B cell (primary cell): ENCODE measurements at regions not wholly inside any gene's neighbourhood (a gene's known extent, or its start where the extent isn't known, plus 50 kb on each side); places are given as distances from the start of the nearest gene placed in this dataset.

ENCODE experiments used
- ATAC-seq: fragments of 200-7000 bp; cut with Tn5 transposase; one replicate; pipeline ENCODE4 v1.10.0; 2021; ENCODE audit warnings: low read depth, mild to moderate bottlenecking, moderate number of reproducible peaks, moderate library complexity
- CTCF ChIA-PET: fragments of 350-600 bp; sonication (Branson Sonifier 250); formaldehyde crosslinking; loops from one replicate; lab custom pipeline; 2021; ENCODE audit warnings: antibody characterized with exemption, inconsistent platforms; lab: Charles Lee
- POLR2A ChIA-PET: fragments of 350-600 bp; sonication (Branson Sonifier 250); formaldehyde crosslinking; loops from one replicate; lab custom pipeline; 2021; ENCODE audit warnings: antibody characterized with exemption; lab: Charles Lee
- DNase-seq: peaks from one replicate; pipeline ENCODE4 v3.0.0; 2013
- H2AFZ ChIP-seq: 2 replicates; pipeline ENCODE4 v1.6.1; 2012; ENCODE audit warnings: mild to moderate bottlenecking, low read depth, low read length; ENCODE audit not compliant: insufficient read depth, poor library complexity, severe bottlenecking
- H3K27ac ChIP-seq, 2 donors: 1 replicate in 1 of 2; 2 replicates in 1 of 2; pipeline ENCODE4 v1.5.1; 2012 to 2013; ENCODE audit warnings: low read length in 2 of 2, mild to moderate bottlenecking in 2 of 2, moderate library complexity in 1 of 2
- H3K27me3 ChIP-seq, 4 experiments: fragments of 200-600 bp in 1 of 4; sonication (generic) in 1 of 4; replicated peaks in 1 of 4; 1 replicate in 2 of 4; 2 replicates in 2 of 4; pipeline versions ENCODE4 v1.6.1 to v1.7.0; 2013 to 2016; ENCODE audit warnings: low read length in 3 of 4, mild to moderate bottlenecking in 2 of 4, mixed read lengths in 1 of 4, moderate library complexity in 1 of 4; ENCODE audit not compliant: insufficient read depth in 4 of 4, control insufficient read depth in 3 of 4; ENCODE audit errors: control extremely low read depth in 1 of 4
- H3K36me3 ChIP-seq, 2 experiments: replicated peaks in 1 of 2; 1 replicate in 1 of 2; 2 replicates in 1 of 2; pipeline versions ENCODE4 v1.6.1 to v1.7.1; 2013; ENCODE audit warnings: low read length in 1 of 2; ENCODE audit not compliant: insufficient read depth in 2 of 2, control insufficient read depth in 1 of 2; ENCODE audit errors: control extremely low read depth in 1 of 2, extremely low read depth in 1 of 2
- H3K4me1 ChIP-seq, 2 donors: fragments of 200-600 bp in 1 of 2; sonication (generic) in 1 of 2; 1 replicate in 1 of 2; 2 replicates in 1 of 2; pipeline versions ENCODE4 v1.5.1 to v1.6.1; 2013 to 2017; ENCODE audit warnings: low read length in 2 of 2; ENCODE audit not compliant: control insufficient read depth in 2 of 2, insufficient read depth in 2 of 2
- H3K4me2 ChIP-seq: replicated peaks from 2 replicates; pipeline ENCODE3; 2012; ENCODE audit warnings: mild to moderate bottlenecking, low read depth, low read length; ENCODE audit not compliant: poor library complexity, severe bottlenecking
- H3K4me3 ChIP-seq, 5 experiments: fragments of 200-600 bp in 1 of 5; sonication (generic) in 1 of 5; 1 replicate in 3 of 5; 2 replicates in 2 of 5; pipeline versions ENCODE4 v1.5.1 to v1.7.0; 2011 to 2016; ENCODE audit warnings: low read length in 4 of 5, mild to moderate bottlenecking in 4 of 5, low read depth in 2 of 5, control low read depth in 1 of 5, moderate library complexity in 1 of 5; ENCODE audit not compliant: insufficient read depth in 1 of 5; ENCODE audit errors: control extremely low read depth in 1 of 5, extremely low read depth in 1 of 5
- H3K79me2 ChIP-seq: fragments of 200-600 bp; sonication (generic); one replicate; pipeline ENCODE4 v1.6.0; 2016; ENCODE audit warnings: low read length; ENCODE audit not compliant: control insufficient read depth, insufficient read depth
- H3K9ac ChIP-seq: fragments of 200-600 bp; sonication (generic); 2 replicates; pipeline ENCODE4 v1.6.1; 2017; ENCODE audit warnings: mild to moderate bottlenecking, low read length, moderate library complexity
- H3K9me3 ChIP-seq, 3 donors: one replicate each; pipeline versions ENCODE4 v1.6.1 to v1.7.1; 2013; ENCODE audit warnings: low read length in 2 of 3; ENCODE audit not compliant: control insufficient read depth in 2 of 3, insufficient read depth in 1 of 3; ENCODE audit errors: control extremely low read depth in 1 of 3
- H4K20me1 ChIP-seq: 2 replicates; pipeline ENCODE4 v1.6.0; 2012; ENCODE audit warnings: mild to moderate bottlenecking, low read length; ENCODE audit not compliant: insufficient read depth, control insufficient read depth, poor library complexity, severe bottlenecking
- H3K27ac Mint-ChIP-seq: one replicate; pipeline ENCODE4 v1.8.0; 2021; ENCODE audit warnings: mixed read lengths
- H3K27me3 Mint-ChIP-seq: one replicate; pipeline ENCODE4 v1.8.0; 2021; ENCODE audit warnings: mixed read lengths
- H3K4me1 Mint-ChIP-seq: one replicate; pipeline ENCODE4 v1.8.0; 2021; ENCODE audit warnings: mixed read lengths
- H3K4me3 Mint-ChIP-seq: one replicate; pipeline ENCODE4 v1.8.0; 2021; ENCODE audit warnings: mixed read lengths
- H3K9me3 Mint-ChIP-seq: one replicate; pipeline ENCODE4 v1.8.0; 2022; ENCODE audit warnings: mixed read lengths; ENCODE audit not compliant: insufficient read depth
- CTCF ChIP-seq: fragments of 200-600 bp; IDR thresholded peaks from one replicate; pipeline ENCODE4 v1.8.0; 2022; ENCODE audit warnings: antibody characterized with exemption, mild to moderate bottlenecking
- EZH2 ChIP-seq: IDR thresholded peaks from 2 replicates; pipeline ENCODE4 v1.6.1; 2012; ENCODE audit warnings: borderline replicate concordance, low read depth, mild to moderate bottlenecking, moderate library complexity, low read length; ENCODE audit not compliant: insufficient read depth, poor library complexity, severe bottlenecking
- WGBS: methylation state at CpG from one replicate; pipeline ENCODE4 v1.1.5; 2013; ENCODE audit warnings: missing lambda C conversion rate; ENCODE audit not compliant: insufficient coverage; 5-methylcytosine and 5-hydroxymethylcytosine counted together
- intact Hi-C: fragments of 100-400 bp; cut with micrococcal nuclease; formaldehyde crosslinking; loops from one replicate; pipeline ENCODE4 v1.10.0; 2022

GRCh38 chr3:132167870-132168269 lies 133.1 kb upstream of the CPNE4 start:
- intact Hi-C loops = no loop called here
- H3K27ac ChIP-seq = no peak overlapping the region
- ChIA-PET POLR2A (no interaction called here), CTCF (no interaction called here)
- no peak overlapping the region for H3K9ac ChIP-seq
- peaks cover 0 to 4% (median 0%) of the 10 kb centered on the region in 4 experiments for H3K27me3 ChIP-seq
- Mint-ChIP-seq H3K4me1 (no peaks in the 10 kb centered on the region), H3K27ac (no peak overlapping the region), H3K4me3 (no peak overlapping the region), H3K27me3 (peaks cover 22% of the 10 kb centered on the region), H3K9me3 (no peaks in the 10 kb centered on the region)
- H4K20me1 ChIP-seq = no peaks in the 10 kb centered on the region
- WGBS = no CpG with 5 or more reads among the region's 5 CpGs
- H3K9me3 ChIP-seq = no peaks in the 10 kb centered on the region
- no peak overlapping the region for H3K4me2 ChIP-seq
- DNase-seq = no peak
- no peaks in the 10 kb centered on the region for H3K4me1 ChIP-seq
- no peaks in the 10 kb centered on the region for H3K79me2 ChIP-seq
- H3K36me3 ChIP-seq = no peaks in the 10 kb centered on the region
- H3K4me3 ChIP-seq = no peak overlapping the region
- H2AFZ ChIP-seq = no peak overlapping the region
- ATAC-seq = no peak
- TF ChIP-seq CTCF = no peak
- no peak for TF ChIP-seq EZH2

- Histone ChIP-seq H3K27me3 (peaks cover 0 to 4% (median 0%) of the 10 kb centered on the region in 4 experiments), H3K9ac (no peak overlapping the region), H3K4me2 (no peak overlapping the region), H3K9me3 (no peaks in the 10 kb centered on the region), H3K4me1 (no peaks in the 10 kb centered on the region), H4K20me1 (no peaks in the 10 kb centered on the region), H3K27ac (no peak overlapping the region), H2AFZ (no peak overlapping the region), H3K4me3 (no peak overlapping the region), H3K79me2 (no peaks in the 10 kb centered on the region), H3K36me3 (no peaks in the 10 kb centered on the region)
- POLR2A ChIA-PET = no interaction called here
- CTCF ChIA-PET = interaction anchor here (1.0 kb wide), 1 partner anchor 14 kb away, joined by 3 read pairs; no protein-coding TSS in a partner anchor
- no peaks in the 10 kb centered on the region for H3K4me1 Mint-ChIP-seq
- TF ChIP-seq CTCF = no peak
- no peak for TF ChIP-seq EZH2
- no peak overlapping the region for H3K27ac Mint-ChIP-seq
- whole genome bisulfite sequencing = 75% methylated on average over 1 of the region's 1 CpG
- DNase-seq (no peak), ATAC-seq (no peak)
- H3K27me3 Mint-ChIP-seq = peaks cover 4% of the 10 kb centered on the region
- H3K4me3 Mint-ChIP-seq = no peak overlapping the region
- H3K9me3 Mint-ChIP-seq = no peaks in the 10 kb centered on the region
- intact Hi-C loops = no loop called here
Measured at GRCh38 chr3:132174500-132174899, 139.7 kb upstream of the CPNE4 start.
